ENCODE measurements at regions not wholly inside any gene's neighbourhood (a gene's known extent, or its start where the extent isn't known, plus 50 kb on each side); places are given as distances from the start of the nearest gene placed in this dataset.

DNA sequence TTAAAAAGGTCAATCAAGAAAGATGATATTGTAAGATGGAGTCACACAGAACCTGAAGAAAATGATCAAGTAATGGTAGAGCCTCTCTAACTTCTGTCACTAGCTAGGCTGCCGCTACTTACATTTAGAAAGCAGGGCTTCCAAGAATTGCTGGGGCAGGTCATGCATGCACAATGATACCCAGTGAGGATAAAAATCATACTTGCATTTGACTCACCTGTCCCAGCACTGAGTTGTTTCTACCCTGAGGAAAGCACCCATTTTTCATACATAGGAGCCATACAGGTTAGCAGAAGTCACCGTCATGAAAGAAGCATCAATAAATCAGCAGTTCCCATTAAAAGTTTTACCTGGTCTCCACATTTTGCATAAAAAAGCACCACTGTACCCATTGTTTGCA lies 662.3 kb upstream of the FANCL start:
- in situ Hi-C loops (cut with MboI), result no loop called here
- H3K9ac ChIP-seq, result no peak overlapping the region
- H3K36me3 ChIP-seq (ENCODE audit: low read depth), result no peaks in the 10 kb centered on the region
- no peak overlapping the region for H2AFZ ChIP-seq
- H3K27ac ChIP-seq, result no peak overlapping the region
- TF ChIP-seq EZH2phosphoT487 (IDR thresholded peaks at IDR 0.05; ENCODE audit: insufficient read depth, low read depth) (no peak), EZH2 (IDR thresholded peaks at IDR 0.05; ENCODE audit: insufficient read depth, poor library complexity, severe bottlenecking) (no peak)
- H3K9me2 ChIP-seq (ENCODE audit: insufficient read depth), result no peaks in the 10 kb centered on the region
- H3K9me3 ChIP-seq (ENCODE audit: low read depth), result no peaks in the 10 kb centered on the region
- H3K4me3 ChIP-seq, result no peak overlapping the region
- 95 to 96% methylated on average over 2 of the region's 2 CpGs for WGBS, 2 experiments (ENCODE audit: low coverage in 1 of 2, low lambda C conversion rate in 2 of 2, missing lambda C conversion rate in 2 of 2)
- no peak for DNase-seq
- H3K4me1 ChIP-seq (ENCODE audit: insufficient read depth), result peaks cover 21% of the 10 kb centered on the region
- H4K20me1 ChIP-seq (ENCODE audit: insufficient read depth), result no peaks in the 10 kb centered on the region
- H3F3A ChIP-seq (ENCODE audit: insufficient read depth), result peaks cover 12% of the 10 kb centered on the region
- H3K4me2 ChIP-seq (ENCODE audit: unreplicated experiment), result no peak overlapping the region
- no peaks in the 10 kb centered on the region for H3K79me2 ChIP-seq (ENCODE audit: insufficient read depth)
- H3K27me3 ChIP-seq (replicated peaks; ENCODE audit: insufficient read depth), result no peaks in the 10 kb centered on the region

DNA sequence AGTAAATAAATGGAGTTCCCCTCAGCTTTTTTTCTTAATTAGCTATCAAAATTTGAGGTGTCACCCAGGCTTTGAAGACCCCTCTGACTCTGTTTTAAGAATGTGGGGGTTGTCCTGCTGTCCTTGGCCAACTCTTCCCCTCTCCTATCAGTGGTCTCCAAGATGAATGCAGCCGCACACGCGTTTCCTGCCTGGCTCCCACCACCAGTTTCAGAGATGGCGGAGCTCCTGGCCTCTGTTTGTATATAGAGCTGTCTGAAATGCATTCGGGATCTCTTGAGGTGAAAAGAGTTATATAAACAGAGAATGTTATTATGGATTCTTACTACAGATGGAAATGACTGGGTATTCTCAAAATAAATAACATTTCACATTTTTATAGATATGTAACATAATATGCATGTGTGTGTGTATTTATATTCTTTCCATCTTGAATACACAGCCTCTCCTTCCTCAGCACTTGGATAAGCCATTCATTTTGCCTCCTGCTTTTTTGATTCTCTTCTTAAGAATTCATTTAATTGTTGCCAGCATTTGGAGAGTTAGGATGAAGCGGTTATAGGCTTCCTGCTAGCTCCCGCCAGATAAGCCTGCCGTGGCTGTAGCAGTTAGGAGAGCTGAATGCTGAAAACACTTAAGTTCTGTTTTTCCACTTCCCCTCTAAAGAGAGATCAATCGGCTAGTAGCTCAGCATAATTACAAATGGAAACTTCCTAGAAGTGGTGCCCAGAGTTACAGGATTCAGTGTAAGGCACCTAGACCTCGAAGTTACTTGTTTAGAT lies 659.3 kb upstream of the FANCL start:
- no peaks in the 10 kb centered on the region for H3K9me2 ChIP-seq (ENCODE audit: insufficient read depth)
- 86 to 94% methylated on average over 10 of the region's 10 CpGs for WGBS, 2 experiments (ENCODE audit: low coverage in 1 of 2, low lambda C conversion rate in 2 of 2, missing lambda C conversion rate in 2 of 2)
- no peak overlapping the region for H3K4me3 ChIP-seq
- TF ChIP-seq EZH2 (IDR thresholded peaks at IDR 0.05; ENCODE audit: insufficient read depth, poor library complexity, severe bottlenecking), result no peak
- no peak for TF ChIP-seq EZH2phosphoT487 (IDR thresholded peaks at IDR 0.05; ENCODE audit: insufficient read depth, low read depth)
- no peaks in the 10 kb centered on the region for H3K79me2 ChIP-seq (ENCODE audit: insufficient read depth)
- peaks cover 28% of the 10 kb centered on the region for H3F3A ChIP-seq (ENCODE audit: insufficient read depth)
- no peak overlapping the region for H3K27ac ChIP-seq
- no peaks in the 10 kb centered on the region for H3K9me3 ChIP-seq (ENCODE audit: low read depth)
- in situ Hi-C loops (cut with MboI), result no loop called here
- no peak overlapping the region for H3K9ac ChIP-seq
- no peaks in the 10 kb centered on the region for H4K20me1 ChIP-seq (ENCODE audit: insufficient read depth)
- H3K27me3 ChIP-seq (replicated peaks; ENCODE audit: insufficient read depth), result no peaks in the 10 kb centered on the region
- no peaks in the 10 kb centered on the region for H3K36me3 ChIP-seq (ENCODE audit: low read depth)
- no peak overlapping the region; the same call in 1 of the 2 replicates for H2AFZ ChIP-seq
- H3K4me1 ChIP-seq (ENCODE audit: insufficient read depth), result peaks cover 42% of the 10 kb centered on the region
- H3K4me2 ChIP-seq (ENCODE audit: unreplicated experiment), result peak overlapping the region; percentile 67
- DNase-seq, result no peak

DNA sequence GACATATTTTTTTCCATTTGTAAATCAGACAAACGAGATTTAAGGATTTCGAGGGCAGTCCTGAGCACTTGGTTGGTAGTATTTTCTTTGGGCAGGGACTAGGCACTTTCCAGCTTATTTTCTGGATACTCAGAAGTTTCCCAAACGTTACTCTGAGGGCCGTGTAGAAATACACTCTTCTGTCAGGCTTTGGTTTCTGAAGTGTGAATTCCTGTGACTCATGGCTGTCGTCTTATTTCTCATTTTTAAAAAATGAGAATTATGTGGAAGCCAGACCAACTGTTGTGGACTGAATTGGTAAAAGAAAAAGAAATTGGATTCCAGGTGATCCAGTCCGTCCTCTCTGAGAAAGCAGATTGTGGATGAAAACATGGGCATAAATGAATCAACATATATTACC lies 658.6 kb upstream of the FANCL start:
- H3K4me1 ChIP-seq (ENCODE audit: insufficient read depth), result peaks cover 48% of the 10 kb centered on the region
- H2AFZ ChIP-seq, result 0 out of 2 replicates have a peak overlapping the region, but pooled peaks have one; percentile 1
- H3K27me3 ChIP-seq (replicated peaks; ENCODE audit: insufficient read depth), result no peaks in the 10 kb centered on the region
- H3K36me3 ChIP-seq (ENCODE audit: low read depth), result no peaks in the 10 kb centered on the region
- H3K4me3 ChIP-seq, result no peak overlapping the region
- no peaks in the 10 kb centered on the region for H4K20me1 ChIP-seq (ENCODE audit: insufficient read depth)
- H3K9ac ChIP-seq, result no peak overlapping the region
- TF ChIP-seq EZH2 (IDR thresholded peaks at IDR 0.05; ENCODE audit: insufficient read depth, poor library complexity, severe bottlenecking) (no peak), EZH2phosphoT487 (IDR thresholded peaks at IDR 0.05; ENCODE audit: insufficient read depth, low read depth) (no peak)
- no peaks in the 10 kb centered on the region for H3K79me2 ChIP-seq (ENCODE audit: insufficient read depth)
- WGBS, 2 experiments (ENCODE audit: low coverage in 1 of 2, low lambda C conversion rate in 2 of 2, missing lambda C conversion rate in 2 of 2), result 5 to 9% methylated on average over 6 of the region's 6 CpGs
- peak; percentile 79 for DNase-seq
- peak overlapping the region; percentile 67 for H3K4me2 ChIP-seq (ENCODE audit: unreplicated experiment)
- H3K9me2 ChIP-seq (ENCODE audit: insufficient read depth), result no peaks in the 10 kb centered on the region
- in situ Hi-C loops (cut with MboI), result no loop called here
- H3K9me3 ChIP-seq (ENCODE audit: low read depth), result no peaks in the 10 kb centered on the region
- H3K27ac ChIP-seq, result peak overlapping the region; percentile 29; the same call in 1 of the 2 replicates
- peaks cover 33% of the 10 kb centered on the region for H3F3A ChIP-seq (ENCODE audit: insufficient read depth)

DNA sequence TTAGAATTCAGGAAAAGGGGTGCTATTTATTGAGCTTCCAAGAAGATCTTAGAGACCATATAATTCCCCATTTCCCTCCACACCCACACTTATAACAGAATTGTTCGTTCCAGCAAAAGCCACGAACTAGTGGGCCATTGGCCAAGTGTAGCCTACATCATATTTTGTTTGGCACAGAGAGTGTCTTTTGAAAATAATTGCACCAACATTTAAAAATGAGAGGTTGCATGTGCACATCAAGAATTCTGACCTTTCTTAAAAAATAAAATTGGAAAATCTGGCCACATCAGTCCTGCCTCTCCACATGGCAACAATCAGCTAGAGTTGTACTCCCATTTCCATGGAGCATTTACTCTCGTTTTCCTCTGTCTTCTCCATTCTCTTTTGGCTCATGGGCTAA lies 655.5 kb upstream of the FANCL start:
- no peak overlapping the region; the same call in 1 of the 2 replicates for H3K27ac ChIP-seq
- no peaks in the 10 kb centered on the region for H3K9me2 ChIP-seq (ENCODE audit: insufficient read depth)
- in situ Hi-C loops (cut with MboI), result no loop called here
- DNase-seq, result peak; percentile 47
- H3K36me3 ChIP-seq (ENCODE audit: low read depth), result no peaks in the 10 kb centered on the region
- H3F3A ChIP-seq (ENCODE audit: insufficient read depth), result peaks cover 33% of the 10 kb centered on the region
- H3K4me2 ChIP-seq (ENCODE audit: unreplicated experiment), result peak overlapping the region; percentile 24
- no peaks in the 10 kb centered on the region for H4K20me1 ChIP-seq (ENCODE audit: insufficient read depth)
- H3K27me3 ChIP-seq (replicated peaks; ENCODE audit: insufficient read depth), result no peaks in the 10 kb centered on the region
- WGBS, 2 experiments (ENCODE audit: low coverage in 1 of 2, low lambda C conversion rate in 2 of 2, missing lambda C conversion rate in 2 of 2), result 5% methylated on average over 3 of the region's 3 CpGs
- no peak overlapping the region for H2AFZ ChIP-seq
- TF ChIP-seq EZH2 (IDR thresholded peaks at IDR 0.05; ENCODE audit: insufficient read depth, poor library complexity, severe bottlenecking), result no peak
- no peak for TF ChIP-seq EZH2phosphoT487 (IDR thresholded peaks at IDR 0.05; ENCODE audit: insufficient read depth, low read depth)
- no peaks in the 10 kb centered on the region for H3K79me2 ChIP-seq (ENCODE audit: insufficient read depth)
- no peaks in the 10 kb centered on the region for H3K9me3 ChIP-seq (ENCODE audit: low read depth)
- no peak overlapping the region for H3K4me3 ChIP-seq
- no peak overlapping the region for H3K9ac ChIP-seq
- peaks cover 48% of the 10 kb centered on the region for H3K4me1 ChIP-seq (ENCODE audit: insufficient read depth)

All from GM23248 (cell line).